HG03521 (cell line): ENCODE measurements at regions not wholly inside any gene's neighbourhood (a gene's known extent, or its start where the extent isn't known, plus 50 kb on each side); places are given as distances from the start of the nearest gene placed in this dataset.
"Not testable (repeated sequence)": the region's sequence is repeated elsewhere in the genome, so short reads cannot be mapped to it uniquely, and the experiment has no call there.

ENCODE experiments used
- ATAC-seq: cut with Tn5 transposase; IDR thresholded peaks from one replicate; pipeline ENCODE4 v1.9.1; 2021; ENCODE audit warnings: mild to moderate bottlenecking, moderate library complexity; ENCODE audit not compliant: unreplicated experiment

- ATAC-seq = not testable (repeated sequence)
Measured at GRCh38 chr7:159335181-159335926, 190.7 kb upstream of the VIPR2 start.

- ATAC-seq = not testable (repeated sequence)
Measured at GRCh38 chr7:159332854-159333479, 188.3 kb upstream of the VIPR2 start.

GRCh38 chr7:159331462-159331861, 186.8 kb upstream of the VIPR2 start:
- no peak for ATAC-seq

GRCh38 chr7:159329818-159330378, 185.2 kb upstream of the VIPR2 start:
- ATAC-seq = no peak

GRCh38 chr7:159328096-159328495, 183.4 kb upstream of the VIPR2 start:
- no peak for ATAC-seq

GRCh38 chr7:159323359-159323758, 178.7 kb upstream of the VIPR2 start:
- no peak for ATAC-seq

GRCh38 chr7:159321278-159321677, 176.6 kb upstream of the VIPR2 start:
- ATAC-seq = no peak

GRCh38 chr7:159318682-159319351, 174.2 kb upstream of the VIPR2 start:
- ATAC-seq = no peak

- no peak for ATAC-seq
Measured at GRCh38 chr7:159317294-159317693, 172.6 kb upstream of the VIPR2 start.

- ATAC-seq = no peak
Measured at GRCh38 chr7:159311172-159311494, 166.5 kb upstream of the VIPR2 start.

GRCh38 chr7:159310457-159311171, 165.9 kb upstream of the VIPR2 start:
- ATAC-seq = no peak

GRCh38 chr7:159309214-159309613, 164.5 kb upstream of the VIPR2 start:
- ATAC-seq = not testable (repeated sequence)

GRCh38 chr7:159306012-159306411, 161.3 kb upstream of the VIPR2 start:
- ATAC-seq = no peak

GRCh38 chr7:159305185-159305584, 160.5 kb upstream of the VIPR2 start:
- not testable (repeated sequence) for ATAC-seq

- ATAC-seq = not testable (repeated sequence)
Measured at GRCh38 chr7:159303510-159303909, 158.8 kb upstream of the VIPR2 start.

- no peak for ATAC-seq
Measured at GRCh38 chr7:159296093-159296681, 151.5 kb upstream of the VIPR2 start.

GRCh38 chr7:159286487-159286886, 141.8 kb upstream of the VIPR2 start:
- ATAC-seq = not testable (repeated sequence)

- no peak for ATAC-seq
Measured at GRCh38 chr7:159281573-159281972, 136.9 kb upstream of the VIPR2 start.

GRCh38 chr7:159280008-159280407, 135.3 kb upstream of the VIPR2 start:
- no peak for ATAC-seq

GRCh38 chr7:159272739-159273138, 128.1 kb upstream of the VIPR2 start:
- ATAC-seq = no peak

GRCh38 chr7:159271781-159272180, 127.1 kb upstream of the VIPR2 start:
- ATAC-seq = no peak
